ENCODE measurements at regions not wholly inside any gene's neighbourhood (a gene's known extent, or its start where the extent isn't known, plus 50 kb on each side); places are given as distances from the start of the nearest gene placed in this dataset.

GRCh38 chr2:100692381-100692780 lies 127.6 kb upstream of the NPAS2 start:
- TF ChIP-seq CTCF (IDR thresholded peaks at IDR 0.05; ENCODE audit: low read length) (no peak), EZH2 (IDR thresholded peaks at IDR 0.05; ENCODE audit: borderline replicate concordance, low read length) (no peak)

Measured in OCI-LY1 (cell line).